SK-N-SH (cell line): ENCODE measurements at regions not wholly inside any gene's neighbourhood (a gene's known extent, or its start where the extent isn't known, plus 50 kb on each side); places are given as distances from the start of the nearest gene placed in this dataset.

Experiments
- CTCF ChIA-PET: fragments of 300-600, 350-600 bp; formaldehyde crosslinking; extraction: SDS; loops from one replicate; lab custom pipeline; 2021; lab: Yijun Ruan, JAX
- POLR2A ChIA-PET: fragments of 350-600 bp; sonication (Branson Sonifier 250); formaldehyde crosslinking; extraction: SDS; loops from one replicate; lab custom pipeline; 2020; ENCODE audit warnings: antibody characterized with exemption, inconsistent platforms; lab: Yijun Ruan, JAX
- DNase-seq: peaks from one replicate; pipeline ENCODE4 v3.0.0; 2012
- H2AFZ ChIP-seq: fragments of 200-600 bp; sonication (generic); 2 replicates; pipeline ENCODE4 v1.8.1; 2016; ENCODE audit warnings: antibody characterized with exemption, mild to moderate bottlenecking, low read depth
- H3F3A ChIP-seq: fragments of 200-600 bp; sonication (generic); replicated peaks from 2 replicates; pipeline ENCODE3; 2016; ENCODE audit warnings: antibody characterized with exemption, mild to moderate bottlenecking; ENCODE audit not compliant: insufficient read depth
- H3K27ac ChIP-seq, 2 experiments: fragments of 200-500 bp in 1 of 2; fragments of 200-600 bp in 1 of 2; sonication (Bioruptor generic) in 1 of 2; sonication (generic), shearing (Covaris generic) in 1 of 2; 2 replicates each; pipeline versions ENCODE4 v1.5.1 to v1.6.1; 2014 to 2016; ENCODE audit warnings: low read depth in 2 of 2, inconsistent platforms in 1 of 2, low read length in 1 of 2, mild to moderate bottlenecking in 1 of 2, mixed read lengths in 1 of 2
- H3K27me3 ChIP-seq: fragments of 200-600 bp; sonication (generic), shearing (Covaris generic); 2 replicates; pipeline ENCODE4 v1.6.1; 2016; ENCODE audit warnings: mixed run types; ENCODE audit not compliant: insufficient read depth
- H3K36me3 ChIP-seq, 2 experiments: fragments of 200-500 bp in 1 of 2; fragments of 200-600 bp in 1 of 2; sonication (Bioruptor generic) in 1 of 2; sonication (generic) in 1 of 2; replicated peaks in 1 of 2; 2 replicates each; pipeline versions ENCODE3 to v1.5.1; 2014 to 2016; ENCODE audit warnings: low read length in 1 of 2, mild to moderate bottlenecking in 1 of 2; ENCODE audit not compliant: insufficient read depth in 2 of 2, control insufficient read depth in 1 of 2
- H3K4me1 ChIP-seq, 2 experiments: fragments of 200-500 bp in 1 of 2; fragments of 200-600 bp in 1 of 2; sonication (Bioruptor generic) in 1 of 2; sonication (generic), shearing (Covaris generic) in 1 of 2; 2 replicates each; pipeline versions ENCODE4 v1.5.1 to v1.6.1; 2014 to 2016; ENCODE audit warnings: low read depth in 1 of 2, low read length in 1 of 2, mixed run types in 1 of 2; ENCODE audit not compliant: insufficient read depth in 2 of 2, control insufficient read depth in 1 of 2
- H3K4me2 ChIP-seq: fragments of 200-600 bp; sonication (generic), shearing (Covaris generic); 2 replicates; pipeline ENCODE4 v1.6.1; 2017; ENCODE audit warnings: mixed run types
- H3K4me3 ChIP-seq, 2 experiments: fragments of 200-500 bp in 1 of 2; fragments of 200-600 bp in 1 of 2; sonication (Bioruptor generic) in 1 of 2; sonication (generic), shearing (Covaris generic) in 1 of 2; 2 replicates each; pipeline versions ENCODE4 v1.5.1 to v1.8.1; 2014 to 2016; ENCODE audit warnings: low read depth in 2 of 2, inconsistent platforms in 1 of 2, low read length in 1 of 2, mild to moderate bottlenecking in 1 of 2, mixed read lengths in 1 of 2, moderate library complexity in 1 of 2
- H3K79me2 ChIP-seq: fragments of 200-600 bp; sonication (generic); 2 replicates; pipeline ENCODE4 v1.8.1; 2017; ENCODE audit warnings: mild to moderate bottlenecking; ENCODE audit not compliant: insufficient read depth
- H3K9ac ChIP-seq: fragments of 200-600 bp; sonication (generic); 2 replicates; pipeline ENCODE4 v1.6.1; 2017; ENCODE audit warnings: mixed run types
- H3K9me2 ChIP-seq: fragments of 200-600 bp; sonication (generic); 2 replicates; pipeline ENCODE4 v1.6.1; 2017; ENCODE audit warnings: mixed run types
- H3K9me3 ChIP-seq: fragments of 200-600 bp; sonication (generic); 2 replicates; pipeline ENCODE4 v1.6.1; 2017; ENCODE audit warnings: mixed run types, mild to moderate bottlenecking, moderate library complexity
- H4K20me1 ChIP-seq: fragments of 200-600 bp; sonication (generic); 2 replicates; pipeline ENCODE4 v1.6.1; 2017; ENCODE audit warnings: mild to moderate bottlenecking, mixed run types; ENCODE audit not compliant: insufficient read depth
- CHD2 ChIP-seq: fragments of 150-350 bp; IDR thresholded peaks from 2 replicates; pipeline ENCODE4 v1.6.1; 2018; ENCODE audit warnings: low read length; ENCODE audit not compliant: partially characterized antibody
- ELF1 ChIP-seq: IDR thresholded peaks from 2 replicates; pipeline ENCODE4 v1.4.0; 2012
- EP300 ChIP-seq, 2 experiments: IDR thresholded peaks; 2 replicates each; pipeline versions ENCODE4 v1.4.0 to v1.6.1; 2012; ENCODE audit warnings: borderline replicate concordance in 1 of 2, low read depth in 1 of 2, low read length in 1 of 2
- FOSL2 ChIP-seq: IDR thresholded peaks from 2 replicates; pipeline ENCODE4 v1.4.0; 2012; ENCODE audit warnings: low read depth, mild to moderate bottlenecking, moderate library complexity, borderline replicate concordance
- FOXJ3 ChIP-seq: sonication (generic); formaldehyde crosslinking; IDR thresholded peaks from 2 replicates; pipeline ENCODE4 v1.5.1; 2020; ENCODE audit warnings: mild to moderate bottlenecking, missing genetic modification reagents
- FOXM1 ChIP-seq: IDR thresholded peaks from 2 replicates; pipeline ENCODE4 v1.4.0; 2012; ENCODE audit warnings: low read depth, mild to moderate bottlenecking
- GABPA ChIP-seq: IDR thresholded peaks from 2 replicates; pipeline ENCODE4 v1.4.0; 2012; ENCODE audit warnings: low read depth, mild to moderate bottlenecking
- MXI1 ChIP-seq: IDR thresholded peaks from 2 replicates; pipeline ENCODE4 v1.6.1; 2012; ENCODE audit warnings: mild to moderate bottlenecking, low read depth, low read length, improper control_type of control experiment
- NFIC ChIP-seq: IDR thresholded peaks from 2 replicates; pipeline ENCODE4 v1.4.0; 2012; ENCODE audit warnings: borderline replicate concordance
- NRF1 ChIP-seq: IDR thresholded peaks from 2 replicates; pipeline ENCODE4 v1.6.1; 2012; ENCODE audit warnings: low read depth, mild to moderate bottlenecking, low read length
- POLR2AphosphoS5 ChIP-seq: IDR thresholded peaks from 2 replicates; pipeline ENCODE4 v1.6.1; 2012; ENCODE audit warnings: low read depth, low read length
- RAD21 ChIP-seq: IDR thresholded peaks from 2 replicates; pipeline ENCODE4 v1.6.1; 2012; ENCODE audit warnings: mild to moderate bottlenecking, low read length
- SIN3A ChIP-seq: IDR thresholded peaks from 2 replicates; pipeline ENCODE4 v1.6.1; 2012; ENCODE audit warnings: low read depth, mild to moderate bottlenecking, low read length, moderate library complexity, borderline replicate concordance
- TAF1 ChIP-seq: IDR thresholded peaks from 2 replicates; pipeline ENCODE4 v1.6.1; 2012; ENCODE audit warnings: low read depth, mild to moderate bottlenecking, low read length, moderate library complexity, borderline replicate concordance
- TEAD4 ChIP-seq: IDR thresholded peaks from 2 replicates; pipeline ENCODE4 v1.4.0; 2012; ENCODE audit warnings: mild to moderate bottlenecking, borderline replicate concordance; ENCODE audit not compliant: insufficient read depth
- YY1 ChIP-seq: IDR thresholded peaks from 2 replicates; pipeline ENCODE4 v1.4.0; 2012; ENCODE audit warnings: low read depth, mild to moderate bottlenecking
- WGBS: methylation state at CpG from one replicate; pipeline ENCODE4 v1.1.6; 2017; ENCODE audit warnings: low lambda C conversion rate; 5-methylcytosine and 5-hydroxymethylcytosine counted together
- TF ChIP-seq, protein P1 (sequence below): fragments of 200-600 bp; sonication (generic); IDR thresholded peaks from 2 replicates; pipeline ENCODE4 v1.6.1; 2017; ENCODE audit warnings: antibody characterized with exemption, mild to moderate bottlenecking, moderate library complexity
- TF ChIP-seq, protein P2 (sequence below): fragments of 150-350 bp; IDR thresholded peaks from 2 replicates; pipeline ENCODE4 v1.6.1; 2017; ENCODE audit warnings: antibody characterized with exemption, low read length, low read depth, borderline replicate concordance
- TF ChIP-seq, protein P3 (sequence below): IDR thresholded peaks from 2 replicates; pipeline ENCODE4; 2012

DNA sequence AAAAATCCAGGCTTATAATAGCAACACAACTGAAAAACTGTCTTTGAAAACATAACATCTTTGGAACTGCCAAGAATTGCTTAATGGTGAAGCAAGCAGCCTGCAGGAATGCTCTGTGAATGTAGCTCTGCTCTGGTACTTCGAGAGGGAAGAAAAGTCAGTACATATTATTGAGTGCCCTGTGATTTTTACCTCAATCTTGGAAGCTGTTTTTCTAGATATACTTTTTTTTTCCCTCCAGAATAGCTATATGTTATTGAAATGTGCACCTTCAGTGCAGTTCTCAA, 508.1 kb downstream of the PCNX1 start (continued):
- TF ChIP-seq, protein P1, sequence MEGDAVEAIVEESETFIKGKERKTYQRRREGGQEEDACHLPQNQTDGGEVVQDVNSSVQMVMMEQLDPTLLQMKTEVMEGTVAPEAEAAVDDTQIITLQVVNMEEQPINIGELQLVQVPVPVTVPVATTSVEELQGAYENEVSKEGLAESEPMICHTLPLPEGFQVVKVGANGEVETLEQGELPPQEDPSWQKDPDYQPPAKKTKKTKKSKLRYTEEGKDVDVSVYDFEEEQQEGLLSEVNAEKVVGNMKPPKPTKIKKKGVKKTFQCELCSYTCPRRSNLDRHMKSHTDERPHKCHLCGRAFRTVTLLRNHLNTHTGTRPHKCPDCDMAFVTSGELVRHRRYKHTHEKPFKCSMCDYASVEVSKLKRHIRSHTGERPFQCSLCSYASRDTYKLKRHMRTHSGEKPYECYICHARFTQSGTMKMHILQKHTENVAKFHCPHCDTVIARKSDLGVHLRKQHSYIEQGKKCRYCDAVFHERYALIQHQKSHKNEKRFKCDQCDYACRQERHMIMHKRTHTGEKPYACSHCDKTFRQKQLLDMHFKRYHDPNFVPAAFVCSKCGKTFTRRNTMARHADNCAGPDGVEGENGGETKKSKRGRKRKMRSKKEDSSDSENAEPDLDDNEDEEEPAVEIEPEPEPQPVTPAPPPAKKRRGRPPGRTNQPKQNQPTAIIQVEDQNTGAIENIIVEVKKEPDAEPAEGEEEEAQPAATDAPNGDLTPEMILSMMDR: no peak
- TF ChIP-seq TEAD4 (no peak), RAD21 (no peak)

DNA sequence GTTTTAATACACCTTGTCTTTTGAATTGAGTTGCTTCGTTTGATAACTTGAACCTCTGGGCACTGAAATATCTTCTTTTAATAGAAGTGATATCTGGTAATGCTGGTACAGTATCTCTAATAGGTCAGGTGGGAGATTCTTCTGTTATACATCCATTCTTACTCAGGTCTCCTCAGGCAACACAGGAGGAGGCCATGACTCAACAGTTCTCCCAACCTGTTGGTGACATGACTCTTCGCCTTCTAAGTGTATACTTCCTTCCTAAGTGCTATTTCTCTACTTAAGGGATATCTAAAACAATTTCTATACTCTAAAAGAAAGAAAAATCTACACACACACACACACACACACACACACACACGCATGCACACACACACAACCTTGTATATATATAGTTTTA, 509.1 kb downstream of the PCNX1 start:
- Histone ChIP-seq H3K79me2 (peaks cover 61% of the 10 kb centered on the region), H4K20me1 (no peaks in the 10 kb centered on the region), H3K27ac (peak overlapping the region in 1 of 2 experiments; percentile 81; a peak in 2 of 4 replicates), H3K4me3 (no peak overlapping the region), H3K36me3 (peaks cover 0 to 7% of the 10 kb centered on the region in 2 experiments), H3K9me2 (no peaks in the 10 kb centered on the region), H3K4me1 (peaks cover 5 to 21% of the 10 kb centered on the region in 2 experiments; a peak in 2 of 4 replicates), H3K4me2 (no peak overlapping the region), H3K9me3 (no peaks in the 10 kb centered on the region), H2AFZ (no peak overlapping the region), H3K27me3 (no peaks in the 10 kb centered on the region), H3F3A (peaks cover 24% of the 10 kb centered on the region), H3K9ac (no peak overlapping the region)
- CTCF ChIA-PET: interaction anchor here (1.1 to 2.1 kb wide), 4 partner anchors 11 to 336 kb away, joined by 3 to 7 read pairs (median 3); no protein-coding TSS in a partner anchor
- no peak for DNase-seq
- no peak for TF ChIP-seq NRF1
- no peak for TF ChIP-seq MXI1
- no peak for TF ChIP-seq RAD21
- TF ChIP-seq FOXM1: no peak
- no peak for TF ChIP-seq FOXJ3 (CRISPR knock-in tag)
- TF ChIP-seq, protein P1: no peak
- WGBS: 95% methylated on average over 3 of the region's 3 CpGs
- POLR2A ChIA-PET: no interaction called here

DNA sequence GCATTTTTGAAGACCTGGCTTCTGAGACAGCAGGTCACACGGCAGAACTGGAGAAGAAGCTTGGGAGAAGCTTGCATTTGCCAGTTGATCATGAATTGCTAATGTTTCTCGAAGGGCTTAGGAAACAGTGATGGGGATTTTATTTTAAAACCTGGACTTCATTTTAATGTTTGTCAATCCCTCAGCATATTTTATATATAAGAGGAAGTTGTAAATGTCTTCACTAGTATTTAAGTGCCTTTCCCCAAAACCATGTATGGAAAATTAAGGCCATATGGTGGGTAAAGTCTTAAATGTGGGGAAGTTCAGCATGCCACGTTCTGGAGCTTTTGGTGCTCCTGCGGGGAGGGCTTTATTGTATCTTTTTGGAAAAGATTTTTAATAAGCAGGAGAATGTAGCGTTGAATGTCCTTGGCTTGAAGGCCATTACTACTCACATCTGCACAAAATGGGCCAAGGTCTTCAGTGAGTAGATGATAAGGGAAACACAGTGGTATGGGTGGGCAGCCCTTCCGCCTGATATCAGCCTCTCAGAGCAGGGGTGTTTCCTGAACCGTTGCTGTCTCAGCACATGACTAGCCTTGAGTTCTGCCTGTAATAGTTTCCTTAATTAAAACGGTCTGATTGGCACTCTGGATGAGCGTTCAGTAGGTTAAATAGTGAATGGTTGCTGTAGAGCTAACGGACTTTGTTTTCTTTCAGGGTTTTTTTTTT, 511.4 kb downstream of the PCNX1 start:
- ChIA-PET CTCF (interaction anchor here (1.0 to 3.0 kb wide), 4 partner anchors 8 to 26 kb away, joined by 3 to 8 read pairs (median 5); no protein-coding TSS in a partner anchor), POLR2A (interaction anchor here (0.6 kb wide), 1 partner anchor 176 kb away, joined by 3 read pairs; no protein-coding TSS in a partner anchor)
- Histone ChIP-seq H3K36me3 (peaks cover 0 to 7% of the 10 kb centered on the region in 2 experiments), H3K27ac (no peak overlapping the region), H3K4me2 (no peak overlapping the region), H4K20me1 (no peaks in the 10 kb centered on the region), H3F3A (peaks cover 24% of the 10 kb centered on the region), H3K27me3 (no peaks in the 10 kb centered on the region), H3K9me3 (no peaks in the 10 kb centered on the region), H3K4me1 (peaks cover 5 to 15% of the 10 kb centered on the region in 2 experiments; a peak in 2 of 4 replicates), H2AFZ (no peak overlapping the region), H3K79me2 (peaks cover 50% of the 10 kb centered on the region), H3K9ac (no peak overlapping the region), H3K4me3 (no peak overlapping the region), H3K9me2 (no peaks in the 10 kb centered on the region)
- WGBS: 89% methylated on average over 10 of the region's 10 CpGs
- DNase-seq: no peak
- no peak for TF ChIP-seq CHD2
- TF ChIP-seq GABPA: no peak
- no peak for TF ChIP-seq TAF1
- no peak for TF ChIP-seq SIN3A
- TF ChIP-seq RAD21: no peak
- no peak for TF ChIP-seq POLR2AphosphoS5
- no peak for TF ChIP-seq ELF1
- TF ChIP-seq TEAD4: no peak
- TF ChIP-seq FOSL2: no peak
- no peak for TF ChIP-seq YY1
- TF ChIP-seq, protein P2, sequence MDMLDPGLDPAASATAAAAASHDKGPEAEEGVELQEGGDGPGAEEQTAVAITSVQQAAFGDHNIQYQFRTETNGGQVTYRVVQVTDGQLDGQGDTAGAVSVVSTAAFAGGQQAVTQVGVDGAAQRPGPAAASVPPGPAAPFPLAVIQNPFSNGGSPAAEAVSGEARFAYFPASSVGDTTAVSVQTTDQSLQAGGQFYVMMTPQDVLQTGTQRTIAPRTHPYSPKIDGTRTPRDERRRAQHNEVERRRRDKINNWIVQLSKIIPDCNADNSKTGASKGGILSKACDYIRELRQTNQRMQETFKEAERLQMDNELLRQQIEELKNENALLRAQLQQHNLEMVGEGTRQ: no peak
- no peak for TF ChIP-seq NFIC
- TF ChIP-seq, protein P3, sequence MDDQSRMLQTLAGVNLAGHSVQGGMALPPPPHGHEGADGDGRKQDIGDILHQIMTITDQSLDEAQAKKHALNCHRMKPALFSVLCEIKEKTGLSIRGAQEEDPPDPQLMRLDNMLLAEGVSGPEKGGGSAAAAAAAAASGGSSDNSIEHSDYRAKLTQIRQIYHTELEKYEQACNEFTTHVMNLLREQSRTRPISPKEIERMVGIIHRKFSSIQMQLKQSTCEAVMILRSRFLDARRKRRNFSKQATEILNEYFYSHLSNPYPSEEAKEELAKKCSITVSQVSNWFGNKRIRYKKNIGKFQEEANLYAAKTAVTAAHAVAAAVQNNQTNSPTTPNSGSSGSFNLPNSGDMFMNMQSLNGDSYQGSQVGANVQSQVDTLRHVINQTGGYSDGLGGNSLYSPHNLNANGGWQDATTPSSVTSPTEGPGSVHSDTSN: no peak
- TF ChIP-seq EP300 (IDR thresholded peaks at IDR 0.05; ENCODE audit: borderline replicate concordance in 1 of 2, low read depth in 1 of 2, low read length in 1 of 2): no peak
